GM12891 (cell line): ENCODE measurements at regions not wholly inside any gene's neighbourhood (a gene's known extent, or its start where the extent isn't known, plus 50 kb on each side); places are given as distances from the start of the nearest gene placed in this dataset.

ENCODE experiments used
- POLR2A ChIP-seq: IDR thresholded peaks from 2 replicates; pipeline ENCODE4 v1.6.1; 2011; ENCODE audit warnings: low read depth, low read length, control low read depth
- SPI1 ChIP-seq: IDR thresholded peaks from 2 replicates; pipeline ENCODE4 v1.6.1; 2011; ENCODE audit warnings: low read depth, low read length, control low read depth

DNA sequence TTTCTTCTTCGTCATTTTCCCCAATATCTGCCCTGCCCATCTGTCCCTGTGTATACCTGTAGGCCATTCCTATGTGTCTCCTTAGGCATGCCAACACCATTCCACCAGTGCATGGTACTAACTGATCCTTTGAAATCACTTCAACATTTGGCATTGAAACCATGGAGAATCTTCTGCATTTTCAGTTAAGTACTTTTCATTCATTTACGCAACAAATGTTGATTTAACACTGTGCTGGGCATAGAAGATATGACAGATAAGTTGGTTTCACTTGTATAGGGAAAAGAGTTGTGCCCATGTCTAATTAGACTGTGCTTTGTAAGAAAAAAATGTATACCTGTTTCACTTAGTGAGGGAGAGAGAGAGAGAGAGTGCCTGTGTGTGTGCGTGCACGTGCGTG is 77.9 kb upstream of the FLT1 start:
- TF ChIP-seq SPI1 (no peak), POLR2A (no peak)
